GM18868 (cell line): ENCODE measurements at regions not wholly inside any gene's neighbourhood (a gene's known extent, or its start where the extent isn't known, plus 50 kb on each side); places are given as distances from the start of the nearest gene placed in this dataset.
"Not testable (repeated sequence)": the region's sequence is repeated elsewhere in the genome, so short reads cannot be mapped to it uniquely, and the experiment has no call there.

Source experiments
- ATAC-seq: cut with Tn5 transposase; IDR thresholded peaks from one replicate; pipeline ENCODE4 v1.9.1; 2021; ENCODE audit warnings: mild to moderate bottlenecking, moderate library complexity; ENCODE audit not compliant: unreplicated experiment

- ATAC-seq = not testable (repeated sequence)
Observed at GRCh38 chr15:69928890-69929289, 168.8 kb downstream of the TLE3 start.

GRCh38 chr15:69929905-69930630 lies 167.6 kb downstream of the TLE3 start:
- ATAC-seq = no peak

- no peak for ATAC-seq
Observed at GRCh38 chr15:69930754-69931153, 167.0 kb downstream of the TLE3 start.

GRCh38 chr15:69931156-69931555 lies 166.6 kb downstream of the TLE3 start:
- ATAC-seq = no peak

DNA sequence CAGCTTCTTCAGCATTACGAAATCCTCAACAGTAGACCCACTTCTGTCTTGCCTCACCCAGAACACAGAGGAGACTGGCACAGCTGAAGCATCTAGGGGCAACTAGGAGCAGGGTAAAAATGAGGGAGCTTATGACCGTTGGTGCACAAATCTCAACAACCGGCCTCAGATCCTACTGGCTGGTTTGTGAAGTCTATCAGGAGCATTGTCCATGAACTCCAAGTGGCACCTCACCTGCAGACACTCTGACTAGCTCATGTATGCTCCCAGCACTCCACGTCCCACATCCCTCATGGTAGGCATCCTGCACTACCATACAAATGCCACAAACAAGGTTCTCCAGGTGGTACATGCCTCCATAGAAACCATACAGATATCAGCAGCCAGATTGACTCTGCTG lies 163.1 kb downstream of the TLE3 start:
- no peak for ATAC-seq

- ATAC-seq = no peak
Observed at GRCh38 chr15:69939513-69940440, 157.9 kb downstream of the TLE3 start.

DNA sequence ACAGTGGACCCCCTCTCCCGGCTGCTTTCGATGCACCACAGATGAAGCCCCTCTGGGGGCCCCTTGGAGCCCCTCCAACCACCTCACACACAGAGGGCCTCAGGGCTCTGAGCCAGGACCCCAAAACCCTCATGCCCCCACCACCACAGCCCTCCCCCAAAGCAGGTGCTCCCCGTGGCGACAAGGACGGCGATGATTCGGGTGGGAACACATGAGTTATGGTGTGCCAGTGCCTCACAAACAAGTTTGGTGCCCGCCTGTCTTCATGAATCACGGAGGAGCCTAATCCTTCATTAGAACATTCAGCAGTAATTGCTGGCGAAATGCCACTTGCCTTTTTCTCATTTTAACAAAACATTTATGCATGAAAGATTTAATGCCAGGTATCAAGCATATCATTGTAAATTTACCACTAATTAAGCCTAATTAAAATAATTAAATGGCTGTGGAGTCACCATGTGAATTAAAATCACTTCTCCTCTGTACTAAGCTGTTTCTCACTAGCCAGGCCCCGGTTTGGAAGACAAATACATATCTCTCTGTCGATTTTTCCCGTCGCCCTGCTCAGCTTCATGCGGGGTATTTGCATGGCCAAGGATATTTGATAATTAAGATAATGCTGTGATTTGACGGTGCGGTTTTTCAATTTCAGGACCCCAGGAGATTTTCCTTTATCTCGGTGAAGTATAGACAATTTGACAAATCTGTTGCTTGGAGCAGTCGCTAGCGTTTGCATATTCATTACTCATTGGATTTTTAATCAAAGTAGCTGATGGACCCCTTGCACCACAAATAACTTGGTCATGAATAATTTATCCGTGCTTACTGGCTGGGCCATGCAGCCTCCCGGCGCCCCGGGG lies 157.0 kb downstream of the TLE3 start:
- no peak for ATAC-seq

DNA sequence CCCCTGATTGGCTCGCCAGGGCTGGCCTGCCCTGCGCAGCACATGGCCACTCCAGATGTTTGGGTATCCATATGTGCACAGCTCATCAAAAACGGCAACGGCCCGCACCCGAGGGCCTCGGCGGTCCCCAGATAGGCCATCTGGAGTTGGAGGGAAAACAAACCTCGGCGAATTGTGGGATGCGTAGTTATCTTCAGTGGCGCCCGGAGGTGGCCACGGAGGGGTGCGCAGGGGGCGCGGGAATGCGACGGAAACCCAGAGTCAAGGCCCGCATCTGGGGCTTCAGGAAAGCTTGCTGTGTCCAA lies 156.5 kb downstream of the TLE3 start:
- no peak for ATAC-seq

GRCh38 chr15:69941706-69942495 lies 155.8 kb downstream of the TLE3 start:
- ATAC-seq = no peak

- no peak for ATAC-seq
Observed at GRCh38 chr15:69943637-69944036, 154.1 kb downstream of the TLE3 start.

GRCh38 chr15:69945729-69946128 lies 152.0 kb downstream of the TLE3 start:
- ATAC-seq = no peak

- no peak for ATAC-seq
Observed at GRCh38 chr15:69946870-69947269, 150.8 kb downstream of the TLE3 start.

DNA sequence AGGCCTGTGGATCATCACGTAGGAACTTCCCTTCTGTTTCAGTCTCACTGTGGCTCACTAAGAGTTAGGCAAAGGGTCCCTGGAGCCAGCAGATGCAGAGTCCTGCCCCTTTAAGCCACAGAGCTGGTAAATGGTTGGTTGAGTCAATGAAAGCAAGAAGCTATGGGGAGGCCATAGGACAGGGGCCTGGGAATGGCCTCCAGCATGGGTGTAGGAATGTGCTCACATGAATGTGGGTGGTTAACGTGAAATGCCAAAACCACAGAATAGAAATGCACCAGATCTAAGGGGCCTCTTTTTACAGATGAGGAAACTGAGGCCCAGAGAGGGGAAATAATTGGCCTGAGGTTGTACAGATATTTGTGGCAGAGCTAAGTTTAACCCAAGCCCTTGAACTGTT lies 150.3 kb downstream of the TLE3 start:
- no peak for ATAC-seq

- no peak for ATAC-seq
Observed at GRCh38 chr15:69949485-69949884, 148.2 kb downstream of the TLE3 start.

- ATAC-seq = no peak
Observed at GRCh38 chr15:69951256-69951897, 146.3 kb downstream of the TLE3 start.

DNA sequence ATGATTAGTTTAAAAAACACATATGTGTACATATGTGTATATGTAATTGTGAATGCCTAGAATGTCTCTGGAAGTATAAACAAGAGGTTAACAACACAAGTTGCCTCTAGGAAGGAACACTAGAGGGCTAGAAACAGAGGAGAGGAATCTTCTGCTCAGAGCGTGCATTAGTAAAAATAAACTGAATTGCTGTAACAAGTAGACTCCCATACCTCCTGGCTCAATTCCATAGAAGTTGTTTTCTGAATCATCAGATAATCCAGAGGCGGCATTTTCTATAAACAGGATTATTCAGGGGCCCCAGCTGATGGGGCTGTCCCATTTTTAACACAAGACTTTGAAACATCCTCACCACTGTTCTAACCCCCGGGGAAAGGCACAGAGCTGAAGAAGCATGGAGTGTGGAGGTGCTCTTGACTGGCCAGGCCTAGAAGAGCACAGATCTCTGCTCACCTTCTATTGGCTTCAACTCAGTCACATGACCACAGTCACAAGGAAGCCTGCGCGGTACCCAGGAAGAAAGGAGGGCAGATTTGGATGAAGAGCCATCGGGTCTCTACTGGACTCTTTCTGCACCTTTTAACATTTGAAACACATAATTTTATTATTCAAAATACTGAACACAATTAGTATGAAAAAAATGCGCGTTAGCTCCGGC lies 145.7 kb downstream of the TLE3 start:
- ATAC-seq = no peak

GRCh38 chr15:69953051-69953450 lies 144.7 kb downstream of the TLE3 start:
- ATAC-seq = no peak

DNA sequence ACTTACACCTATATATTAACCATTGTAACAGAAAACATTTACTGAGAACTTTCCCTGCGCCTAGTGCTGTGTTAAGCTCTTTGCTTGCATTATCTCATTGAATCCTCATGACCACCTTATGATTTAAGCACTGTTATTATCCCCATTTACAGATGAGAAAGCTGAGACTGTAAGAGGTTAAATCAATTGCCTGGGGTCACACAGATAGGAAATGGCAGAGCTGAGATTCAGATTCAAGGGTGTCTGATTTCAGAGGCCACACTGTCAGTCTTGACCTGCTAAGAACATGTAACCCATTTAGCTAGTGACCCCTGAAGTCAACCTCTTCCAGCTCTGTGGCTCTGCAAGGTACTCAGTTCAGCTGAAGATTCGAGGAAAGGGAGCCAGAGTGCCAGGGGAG lies 143.9 kb downstream of the TLE3 start:
- ATAC-seq = no peak

GRCh38 chr15:69954666-69955065 lies 143.1 kb downstream of the TLE3 start:
- ATAC-seq = no peak
